ENCODE measurements at regions not wholly inside any gene's neighbourhood (a gene's known extent, or its start where the extent isn't known, plus 50 kb on each side); places are given as distances from the start of the nearest gene placed in this dataset.

DNA sequence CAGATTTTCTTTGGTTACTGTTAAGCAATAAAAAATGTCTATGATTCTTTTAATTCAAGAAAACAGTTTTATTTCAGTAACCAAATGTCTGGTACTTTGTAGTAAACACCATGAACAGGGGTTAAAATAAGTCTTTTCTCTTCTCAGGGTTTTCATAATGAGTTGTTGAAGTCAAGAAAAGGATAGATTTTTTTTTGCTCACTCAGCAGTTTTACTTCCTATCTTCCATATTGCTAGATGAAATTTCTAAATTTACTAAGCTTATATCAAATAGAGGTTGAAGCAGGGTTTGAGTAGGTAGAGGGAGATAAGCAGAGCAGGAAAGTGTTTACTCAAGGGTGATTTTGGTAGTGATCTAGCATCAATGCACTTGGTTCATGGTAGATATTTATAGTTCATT, 1031.3 kb downstream of the C4orf33 start:
- TF ChIP-seq, protein P1, sequence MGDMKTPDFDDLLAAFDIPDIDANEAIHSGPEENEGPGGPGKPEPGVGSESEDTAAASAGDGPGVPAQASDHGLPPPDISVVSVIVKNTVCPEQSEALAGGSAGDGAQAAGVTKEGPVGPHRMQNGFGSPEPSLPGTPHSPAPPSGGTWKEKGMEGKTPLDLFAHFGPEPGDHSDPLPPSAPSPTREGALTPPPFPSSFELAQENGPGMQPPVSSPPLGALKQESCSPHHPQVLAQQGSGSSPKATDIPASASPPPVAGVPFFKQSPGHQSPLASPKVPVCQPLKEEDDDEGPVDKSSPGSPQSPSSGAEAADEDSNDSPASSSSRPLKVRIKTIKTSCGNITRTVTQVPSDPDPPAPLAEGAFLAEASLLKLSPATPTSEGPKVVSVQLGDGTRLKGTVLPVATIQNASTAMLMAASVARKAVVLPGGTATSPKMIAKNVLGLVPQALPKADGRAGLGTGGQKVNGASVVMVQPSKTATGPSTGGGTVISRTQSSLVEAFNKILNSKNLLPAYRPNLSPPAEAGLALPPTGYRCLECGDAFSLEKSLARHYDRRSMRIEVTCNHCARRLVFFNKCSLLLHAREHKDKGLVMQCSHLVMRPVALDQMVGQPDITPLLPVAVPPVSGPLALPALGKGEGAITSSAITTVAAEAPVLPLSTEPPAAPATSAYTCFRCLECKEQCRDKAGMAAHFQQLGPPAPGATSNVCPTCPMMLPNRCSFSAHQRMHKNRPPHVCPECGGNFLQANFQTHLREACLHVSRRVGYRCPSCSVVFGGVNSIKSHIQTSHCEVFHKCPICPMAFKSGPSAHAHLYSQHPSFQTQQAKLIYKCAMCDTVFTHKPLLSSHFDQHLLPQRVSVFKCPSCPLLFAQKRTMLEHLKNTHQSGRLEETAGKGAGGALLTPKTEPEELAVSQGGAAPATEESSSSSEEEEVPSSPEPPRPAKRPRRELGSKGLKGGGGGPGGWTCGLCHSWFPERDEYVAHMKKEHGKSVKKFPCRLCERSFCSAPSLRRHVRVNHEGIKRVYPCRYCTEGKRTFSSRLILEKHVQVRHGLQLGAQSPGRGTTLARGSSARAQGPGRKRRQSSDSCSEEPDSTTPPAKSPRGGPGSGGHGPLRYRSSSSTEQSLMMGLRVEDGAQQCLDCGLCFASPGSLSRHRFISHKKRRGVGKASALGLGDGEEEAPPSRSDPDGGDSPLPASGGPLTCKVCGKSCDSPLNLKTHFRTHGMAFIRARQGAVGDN (IDR thresholded peaks at IDR 0.05): no peak
- no peak for TF ChIP-seq MXI1 (IDR thresholded peaks at IDR 0.05; ENCODE audit: low read depth, low read length)
- no peak for TF ChIP-seq ATF3 (IDR thresholded peaks at IDR 0.05; ENCODE audit: borderline replicate concordance, extremely low read depth, low read depth, low read length)
- no peak for TF ChIP-seq POLR2AphosphoS5 (IDR thresholded peaks at IDR 0.05; ENCODE audit: low read length)
- TF ChIP-seq CREM (IDR thresholded peaks at IDR 0.05; ENCODE audit: low read depth): no peak
- TF ChIP-seq CTCF (IDR thresholded peaks at IDR 0.05 in 2 of 3, conservative IDR thresholded peaks at IDR 0.05 in 1 of 3; ENCODE audit: control insufficient read depth in 2 of 3, extremely low read depth in 1 of 3, insufficient read depth in 1 of 3, low read depth in 3 of 3, low read length in 3 of 3): no peak
- no peak for TF ChIP-seq HDAC2 (IDR thresholded peaks at IDR 0.05)
- TF ChIP-seq TAF1 (IDR thresholded peaks at IDR 0.05; ENCODE audit: borderline replicate concordance, low read depth, low read length): no peak
- no peak for TF ChIP-seq EZH2 (IDR thresholded peaks at IDR 0.05; ENCODE audit: borderline replicate concordance, control insufficient read depth, low read depth, low read length)
- no peak for TF ChIP-seq FOXM1 (IDR thresholded peaks at IDR 0.05; ENCODE audit: low read depth, low read length)
- no peak for TF ChIP-seq ATF7 (IDR thresholded peaks at IDR 0.05; ENCODE audit: low read depth)
- TF ChIP-seq JUND (IDR thresholded peaks at IDR 0.05; ENCODE audit: low read depth, low read length): no peak

All from GM12878 (cell line).